Lower leg skin (tissue), 3 donors: ENCODE measurements at regions not wholly inside any gene's neighbourhood (a gene's known extent, or its start where the extent isn't known, plus 50 kb on each side); places are given as distances from the start of the nearest gene placed in this dataset.

ENCODE experiments used
- CTCF ChIP-seq, 3 donors: fragments of 450-650 bp; IDR thresholded peaks; one replicate each; pipeline ENCODE4 v1.5.1; 2016; ENCODE audit warnings: antibody characterized with exemption in 3 of 3, mild to moderate bottlenecking in 3 of 3, moderate library complexity in 2 of 3
- POLR2A ChIP-seq, 2 donors: fragments of 450-650 bp; IDR thresholded peaks; one replicate each; pipeline ENCODE4 v1.6.1; 2016 to 2017; ENCODE audit warnings: antibody characterized with exemption in 2 of 2, mild to moderate bottlenecking in 1 of 2, moderate library complexity in 1 of 2

GRCh38 chr3:137079571-137079970 is 121.8 kb downstream of the IL20RB start:
- no peak for TF ChIP-seq CTCF (IDR thresholded peaks at IDR 0.05)
- no peak for TF ChIP-seq POLR2A (IDR thresholded peaks at IDR 0.05)
